H1 (cell line): ENCODE measurements at regions not wholly inside any gene's neighbourhood (a gene's known extent, or its start where the extent isn't known, plus 50 kb on each side); places are given as distances from the start of the nearest gene placed in this dataset.

Source experiments
- BCL11A ChIP-seq, 2 experiments: IDR thresholded peaks; one replicate each; pipeline ENCODE4 v1.6.1; 2011; ENCODE audit warnings: low read depth in 2 of 2, low read length in 2 of 2, mild to moderate bottlenecking in 2 of 2
- YY1 ChIP-seq: IDR thresholded peaks from 2 replicates; pipeline ENCODE4 v1.6.1; 2011; ENCODE audit warnings: low read depth, mild to moderate bottlenecking, low read length

DNA sequence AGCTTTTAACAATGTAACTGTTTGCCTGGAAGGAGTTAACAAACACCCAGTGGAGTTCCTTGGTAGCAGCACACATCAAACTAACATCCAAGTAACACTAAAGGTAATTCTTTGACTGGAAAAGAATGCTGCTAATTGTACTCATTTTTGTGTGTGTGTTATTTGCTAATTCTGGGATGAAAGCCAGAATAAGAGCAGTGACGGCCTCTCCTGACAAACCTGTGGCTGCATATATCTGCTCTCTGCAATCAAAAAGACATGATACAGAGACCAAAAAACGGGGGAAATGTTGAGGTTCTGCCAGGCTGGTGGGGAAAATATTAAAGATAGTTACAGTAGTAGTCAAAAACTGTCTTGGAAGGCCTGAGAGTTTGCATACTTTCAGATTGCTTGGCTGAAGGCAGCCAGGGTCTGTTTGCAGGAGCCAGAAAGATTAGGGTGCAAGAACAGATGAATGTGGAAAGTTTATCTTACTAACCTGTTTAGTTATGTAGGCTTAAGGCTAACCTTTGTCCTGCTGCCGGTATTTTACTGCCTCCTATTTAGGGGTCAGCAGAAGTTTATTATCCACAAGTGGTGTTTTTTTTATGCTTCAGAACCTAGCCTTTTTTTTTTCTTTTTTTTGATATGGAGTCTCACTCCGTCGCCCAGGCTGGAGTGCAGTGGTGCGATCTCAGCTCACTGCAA is 325.6 kb upstream of the RBMY1B start (continued):
- no peak for TF ChIP-seq YY1
- no peak for TF ChIP-seq BCL11A (IDR thresholded peaks at IDR 0.05; ENCODE audit: low read depth in 2 of 2, low read length in 2 of 2)
